OCI-LY1 (cell line): ENCODE measurements at regions not wholly inside any gene's neighbourhood (a gene's known extent, or its start where the extent isn't known, plus 50 kb on each side); places are given as distances from the start of the nearest gene placed in this dataset.

Experiments used
- H2AFZ ChIP-seq: fragments of 200-600 bp; sonication (generic), shearing (Covaris generic); 2 replicates; pipeline ENCODE4 v1.6.0; 2014; ENCODE audit warnings: antibody characterized with exemption, mild to moderate bottlenecking, low read length
- H3F3A ChIP-seq: fragments of 200-600 bp; sonication (generic), shearing (Covaris generic); 2 replicates; pipeline ENCODE4 v1.6.0; 2014; ENCODE audit warnings: mild to moderate bottlenecking, antibody characterized with exemption, low read length, moderate library complexity; ENCODE audit not compliant: insufficient read depth
- H3K27ac ChIP-seq: fragments of 200-600 bp; sonication (generic); 2 replicates; pipeline ENCODE4 v1.5.1; 2014; ENCODE audit warnings: low read length, mixed run types, mild to moderate bottlenecking, low read depth; ENCODE audit not compliant: poor library complexity, severe bottlenecking
- H3K27me3 ChIP-seq: fragments of 200-600 bp; sonication (generic); 2 replicates; pipeline ENCODE4 v1.6.0; 2014; ENCODE audit warnings: antibody characterized with exemption, mild to moderate bottlenecking, low read length, moderate library complexity; ENCODE audit not compliant: insufficient read depth
- H3K36me3 ChIP-seq: fragments of 200-600 bp; sonication (generic); 2 replicates; pipeline ENCODE4 v1.6.1; 2014; ENCODE audit warnings: mild to moderate bottlenecking, antibody characterized with exemption, low read length, moderate library complexity, mixed read lengths; ENCODE audit not compliant: insufficient read depth
- H3K4me1 ChIP-seq: fragments of 200-600 bp; sonication (generic); 2 replicates; pipeline ENCODE4 v1.5.1; 2014; ENCODE audit warnings: mild to moderate bottlenecking, low read length, moderate library complexity; ENCODE audit not compliant: insufficient read depth, severe bottlenecking
- H3K4me2 ChIP-seq: fragments of 200-600 bp; sonication (generic), shearing (Covaris generic); 2 replicates; pipeline ENCODE4 v1.6.1; 2014; ENCODE audit warnings: low read length
- H3K4me3 ChIP-seq: fragments of 200-600 bp; sonication (generic); 2 replicates; pipeline ENCODE4 v1.5.1; 2014; ENCODE audit warnings: low read length, low read depth, mild to moderate bottlenecking, mixed read lengths; ENCODE audit not compliant: poor library complexity, severe bottlenecking
- H3K79me2 ChIP-seq: fragments of 200-600 bp; shearing (Covaris generic); 2 replicates; pipeline ENCODE4 v1.6.1; 2016; ENCODE audit warnings: mixed run types, low read length, mixed read lengths; ENCODE audit not compliant: insufficient read depth
- H3K9ac ChIP-seq: fragments of 200-600 bp; sonication (generic), shearing (Covaris generic); 2 replicates; pipeline ENCODE4 v1.6.1; 2014; ENCODE audit warnings: mild to moderate bottlenecking, low read length, mixed read lengths
- H3K9me2 ChIP-seq: fragments of 200-600 bp; sonication (generic), shearing (Covaris generic); 2 replicates; pipeline ENCODE4 v1.6.1; 2014; ENCODE audit warnings: low read depth, mild to moderate bottlenecking, low read length, mixed read lengths
- H3K9me3 ChIP-seq: fragments of 200-600 bp; shearing (Covaris generic); 2 replicates; pipeline ENCODE4 v1.6.1; 2014; ENCODE audit warnings: low read length, mixed read lengths
- H4K20me1 ChIP-seq: fragments of 200-600 bp; sonication (generic), shearing (Covaris generic); 2 replicates; pipeline ENCODE4 v1.6.0; 2016; ENCODE audit warnings: mild to moderate bottlenecking, low read length; ENCODE audit not compliant: insufficient read depth
- EZH2 ChIP-seq: fragments of 200-600 bp; sonication (generic), shearing (Covaris generic); IDR thresholded peaks from 2 replicates; pipeline ENCODE4 v1.8.0; 2017; ENCODE audit warnings: borderline replicate concordance, mixed run types, mild to moderate bottlenecking, antibody characterized with exemption, low read length, moderate library complexity, mixed read lengths
- TF ChIP-seq, protein P1 (sequence below): fragments of 200-600 bp; sonication (generic), shearing (Covaris generic); IDR thresholded peaks from 2 replicates; pipeline ENCODE4 v1.5.1; 2017; ENCODE audit warnings: mild to moderate bottlenecking, antibody characterized with exemption, low read length, moderate library complexity, mixed read lengths

DNA sequence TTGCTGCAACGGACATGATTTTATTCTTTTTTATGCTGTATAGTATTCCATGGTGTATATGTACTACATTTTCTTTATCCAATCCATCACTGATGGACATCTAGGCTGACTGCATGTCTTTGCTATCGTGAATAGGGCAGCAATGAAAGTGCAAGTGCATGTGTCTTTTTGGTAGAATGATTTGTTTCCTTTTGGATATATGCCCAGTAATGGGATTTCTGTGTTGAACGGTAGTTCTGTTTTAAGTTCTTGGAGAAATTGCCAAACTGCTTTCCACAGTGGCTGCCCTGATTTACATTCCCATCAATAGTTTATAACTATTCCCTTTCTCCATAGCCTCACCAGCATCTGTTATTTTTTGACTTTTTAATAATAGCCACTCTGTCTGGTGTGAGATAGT, 99.7 kb upstream of the CRIM1 start:
- no peak overlapping the region for H3K4me2 ChIP-seq
- TF ChIP-seq, protein P1, sequence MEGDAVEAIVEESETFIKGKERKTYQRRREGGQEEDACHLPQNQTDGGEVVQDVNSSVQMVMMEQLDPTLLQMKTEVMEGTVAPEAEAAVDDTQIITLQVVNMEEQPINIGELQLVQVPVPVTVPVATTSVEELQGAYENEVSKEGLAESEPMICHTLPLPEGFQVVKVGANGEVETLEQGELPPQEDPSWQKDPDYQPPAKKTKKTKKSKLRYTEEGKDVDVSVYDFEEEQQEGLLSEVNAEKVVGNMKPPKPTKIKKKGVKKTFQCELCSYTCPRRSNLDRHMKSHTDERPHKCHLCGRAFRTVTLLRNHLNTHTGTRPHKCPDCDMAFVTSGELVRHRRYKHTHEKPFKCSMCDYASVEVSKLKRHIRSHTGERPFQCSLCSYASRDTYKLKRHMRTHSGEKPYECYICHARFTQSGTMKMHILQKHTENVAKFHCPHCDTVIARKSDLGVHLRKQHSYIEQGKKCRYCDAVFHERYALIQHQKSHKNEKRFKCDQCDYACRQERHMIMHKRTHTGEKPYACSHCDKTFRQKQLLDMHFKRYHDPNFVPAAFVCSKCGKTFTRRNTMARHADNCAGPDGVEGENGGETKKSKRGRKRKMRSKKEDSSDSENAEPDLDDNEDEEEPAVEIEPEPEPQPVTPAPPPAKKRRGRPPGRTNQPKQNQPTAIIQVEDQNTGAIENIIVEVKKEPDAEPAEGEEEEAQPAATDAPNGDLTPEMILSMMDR, result no peak
- TF ChIP-seq EZH2, result no peak
- H3K27ac ChIP-seq, result no peak overlapping the region
- no peak overlapping the region for H2AFZ ChIP-seq
- no peak overlapping the region for H3K4me3 ChIP-seq
- H3K9me3 ChIP-seq, result no peaks in the 10 kb centered on the region
- H3F3A ChIP-seq, result no peaks in the 10 kb centered on the region
- no peaks in the 10 kb centered on the region for H3K36me3 ChIP-seq
- H3K4me1 ChIP-seq, result no peaks in the 10 kb centered on the region
- H3K27me3 ChIP-seq, result no peaks in the 10 kb centered on the region
- H3K79me2 ChIP-seq, result no peaks in the 10 kb centered on the region
- no peak overlapping the region for H3K9ac ChIP-seq
- H4K20me1 ChIP-seq, result no peaks in the 10 kb centered on the region
- H3K9me2 ChIP-seq, result no peaks in the 10 kb centered on the region

DNA sequence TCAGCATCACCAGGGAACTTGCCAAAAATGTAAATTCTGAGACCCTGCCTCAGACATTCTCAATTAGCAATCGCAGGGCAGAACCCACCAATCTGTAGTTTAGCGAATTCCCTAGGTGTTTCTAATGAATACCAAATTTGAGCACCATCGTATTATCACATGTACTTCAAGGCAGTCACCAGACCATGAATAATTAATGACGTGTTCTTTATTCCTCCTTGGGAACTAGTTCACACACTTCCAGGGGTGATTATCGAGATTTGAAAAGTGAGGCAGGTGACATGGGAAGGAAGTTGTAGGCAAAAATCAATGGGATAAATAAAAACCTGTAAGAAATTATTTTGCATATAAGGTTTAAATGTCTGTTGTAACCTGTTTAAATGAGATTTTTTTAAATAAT, 102.5 kb upstream of the CRIM1 start:
- TF ChIP-seq, protein P1, result no peak
- no peak for TF ChIP-seq EZH2
- Histone ChIP-seq H3K4me3 (no peak overlapping the region), H3K36me3 (no peaks in the 10 kb centered on the region), H3K27me3 (no peaks in the 10 kb centered on the region), H3K9me3 (no peaks in the 10 kb centered on the region), H3K9me2 (no peaks in the 10 kb centered on the region), H3F3A (no peaks in the 10 kb centered on the region), H3K9ac (no peak overlapping the region), H3K79me2 (no peaks in the 10 kb centered on the region), H3K4me2 (no peak overlapping the region), H3K4me1 (no peaks in the 10 kb centered on the region), H3K27ac (no peak overlapping the region), H2AFZ (no peak overlapping the region), H4K20me1 (no peaks in the 10 kb centered on the region)

DNA sequence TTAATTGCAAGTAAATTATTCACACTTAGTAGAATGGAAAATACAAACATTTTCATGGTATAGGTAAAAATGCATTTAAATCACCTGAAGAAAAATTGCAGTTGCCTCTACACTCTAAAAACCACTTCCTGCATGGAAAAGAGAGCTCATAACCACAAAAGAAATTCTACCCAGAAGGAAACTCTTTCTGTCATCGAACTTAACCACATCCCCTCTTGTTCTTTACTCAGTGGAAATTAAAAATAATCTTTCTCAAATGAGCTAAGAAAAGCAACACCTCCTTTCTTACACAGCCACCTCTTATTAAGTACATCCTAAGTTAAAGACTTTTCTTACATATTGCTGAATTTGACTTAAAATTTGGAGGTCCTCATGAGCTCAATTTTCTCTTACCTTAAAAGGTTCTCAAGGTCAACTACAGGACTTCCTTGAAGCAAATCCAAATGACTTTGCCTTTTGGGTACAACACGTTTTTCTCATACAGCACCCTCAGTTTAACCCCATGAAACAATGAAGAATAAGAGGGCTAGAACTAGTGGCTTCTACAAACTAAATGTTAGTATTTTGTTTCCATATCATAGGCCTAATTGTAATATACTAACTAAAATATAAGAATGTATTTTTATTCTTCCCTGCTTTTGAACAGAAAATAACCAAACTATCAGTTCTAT, 109.1 kb upstream of the CRIM1 start:
- Histone ChIP-seq H3K4me1 (no peaks in the 10 kb centered on the region), H3K27me3 (no peaks in the 10 kb centered on the region), H3K79me2 (no peaks in the 10 kb centered on the region), H3K27ac (no peak overlapping the region), H3K9me3 (no peaks in the 10 kb centered on the region), H3K9me2 (no peaks in the 10 kb centered on the region), H3K36me3 (no peaks in the 10 kb centered on the region), H3K4me3 (no peak overlapping the region), H2AFZ (no peak overlapping the region), H3K4me2 (no peak overlapping the region), H3K9ac (no peak overlapping the region), H4K20me1 (no peaks in the 10 kb centered on the region), H3F3A (no peaks in the 10 kb centered on the region)
- TF ChIP-seq, protein P1, result no peak
- TF ChIP-seq EZH2, result no peak
